ENCODE measurements at regions not wholly inside any gene's neighbourhood (a gene's known extent, or its start where the extent isn't known, plus 50 kb on each side); places are given as distances from the start of the nearest gene placed in this dataset.
"Not testable (repeated sequence)": the region's sequence is repeated elsewhere in the genome, so short reads cannot be mapped to it uniquely, and the experiment has no call there.

- TF ChIP-seq CTCF (conservative IDR thresholded peaks at IDR 0.05) (peak; percentile 9; the same call in 1 of the 2 replicates), ZFX (IDR thresholded peaks at IDR 0.05) (no peak)
- H3K27ac ChIP-seq, result no peak overlapping the region
Measured at GRCh38 chr12:127600211-127600610, 666.8 kb upstream of the TMEM132C start.

GRCh38 chr12:127606476-127607015 lies 660.4 kb upstream of the TMEM132C start:
- TF ChIP-seq CTCF (conservative IDR thresholded peaks at IDR 0.05), result no peak
- TF ChIP-seq ZFX (IDR thresholded peaks at IDR 0.05), result no peak
- no peak overlapping the region for H3K27ac ChIP-seq

- no peak overlapping the region for H3K27ac ChIP-seq
- TF ChIP-seq ZFX (IDR thresholded peaks at IDR 0.05) (no peak), CTCF (conservative IDR thresholded peaks at IDR 0.05) (no peak)
Measured at GRCh38 chr12:127607146-127607725, 659.7 kb upstream of the TMEM132C start.

GRCh38 chr12:127608359-127608758 lies 658.6 kb upstream of the TMEM132C start:
- H3K27ac ChIP-seq, result not testable (repeated sequence)

GRCh38 chr12:127613056-127613455 lies 653.9 kb upstream of the TMEM132C start:
- no peak for TF ChIP-seq ZFX (IDR thresholded peaks at IDR 0.05)
- TF ChIP-seq CTCF (conservative IDR thresholded peaks at IDR 0.05), result no peak
- no peak overlapping the region for H3K27ac ChIP-seq

- H3K27ac ChIP-seq, result no peak overlapping the region
- TF ChIP-seq ZFX (IDR thresholded peaks at IDR 0.05) (no peak), CTCF (conservative IDR thresholded peaks at IDR 0.05) (no peak)
Measured at GRCh38 chr12:127619869-127620734, 646.9 kb upstream of the TMEM132C start.

GRCh38 chr12:127620735-127621355 lies 646.1 kb upstream of the TMEM132C start:
- H3K27ac ChIP-seq, result no peak overlapping the region
- TF ChIP-seq CTCF (conservative IDR thresholded peaks at IDR 0.05), result no peak
- no peak for TF ChIP-seq ZFX (IDR thresholded peaks at IDR 0.05)
